HG02970 (cell line): ENCODE measurements at regions not wholly inside any gene's neighbourhood (a gene's known extent, or its start where the extent isn't known, plus 50 kb on each side); places are given as distances from the start of the nearest gene placed in this dataset.

Experiments
- ATAC-seq: cut with Tn5 transposase; IDR thresholded peaks from one replicate; pipeline ENCODE4 v1.9.1; 2021; ENCODE audit warnings: mild to moderate bottlenecking, moderate library complexity, moderate number of reproducible peaks; ENCODE audit not compliant: unreplicated experiment, low FRiP score

GRCh38 chr7:35463751-35464150, 209.9 kb upstream of the TBX20 start:
- ATAC-seq = no peak

- ATAC-seq = no peak
These were observed 209.3 kb upstream of the TBX20 start for GRCh38 chr7:35463176-35463700.

GRCh38 chr7:35454575-35455385, 200.9 kb upstream of the TBX20 start:
- ATAC-seq = no peak

GRCh38 chr7:35450456-35451214, 196.7 kb upstream of the TBX20 start:
- no peak for ATAC-seq

GRCh38 chr7:35448486-35448885, 194.6 kb upstream of the TBX20 start:
- ATAC-seq = no peak

GRCh38 chr7:35446091-35446490, 192.2 kb upstream of the TBX20 start:
- no peak for ATAC-seq

GRCh38 chr7:35437619-35438275, 183.8 kb upstream of the TBX20 start:
- no peak for ATAC-seq

GRCh38 chr7:35436452-35436851, 182.6 kb upstream of the TBX20 start:
- ATAC-seq = no peak

GRCh38 chr7:35430547-35431153, 176.8 kb upstream of the TBX20 start:
- ATAC-seq = no peak

- no peak for ATAC-seq
These were observed 171.1 kb upstream of the TBX20 start for GRCh38 chr7:35424869-35425495.

- no peak for ATAC-seq
These were observed 170.5 kb upstream of the TBX20 start for GRCh38 chr7:35424440-35424839.

GRCh38 chr7:35422715-35423114, 168.8 kb upstream of the TBX20 start:
- no peak for ATAC-seq

GRCh38 chr7:35420656-35421055, 166.8 kb upstream of the TBX20 start:
- no peak for ATAC-seq

- no peak for ATAC-seq
These were observed 165.5 kb upstream of the TBX20 start for GRCh38 chr7:35419391-35419755.

GRCh38 chr7:35418716-35419390, 165.0 kb upstream of the TBX20 start:
- ATAC-seq = no peak

- ATAC-seq = no peak
These were observed 162.7 kb upstream of the TBX20 start for GRCh38 chr7:35416568-35416967.

GRCh38 chr7:35415411-35415822, 161.5 kb upstream of the TBX20 start:
- ATAC-seq = no peak

GRCh38 chr7:35411331-35411730, 157.4 kb upstream of the TBX20 start:
- no peak for ATAC-seq

- ATAC-seq = no peak
These were observed 151.6 kb upstream of the TBX20 start for GRCh38 chr7:35405461-35405860.
